SK-N-SH (cell line): ENCODE measurements at regions not wholly inside any gene's neighbourhood (a gene's known extent, or its start where the extent isn't known, plus 50 kb on each side); places are given as distances from the start of the nearest gene placed in this dataset.

ENCODE experiments used
- CTCF ChIA-PET: fragments of 300-600, 350-600 bp; formaldehyde crosslinking; extraction: SDS; loops from one replicate; lab custom pipeline; 2021; lab: Yijun Ruan, JAX
- POLR2A ChIA-PET: fragments of 350-600 bp; sonication (Branson Sonifier 250); formaldehyde crosslinking; extraction: SDS; loops from one replicate; lab custom pipeline; 2020; ENCODE audit warnings: antibody characterized with exemption, inconsistent platforms; lab: Yijun Ruan, JAX
- DNase-seq: peaks from one replicate; pipeline ENCODE4 v3.0.0; 2012
- H2AFZ ChIP-seq: fragments of 200-600 bp; sonication (generic); 2 replicates; pipeline ENCODE4 v1.8.1; 2016; ENCODE audit warnings: antibody characterized with exemption, mild to moderate bottlenecking, low read depth
- H3F3A ChIP-seq: fragments of 200-600 bp; sonication (generic); replicated peaks from 2 replicates; pipeline ENCODE3; 2016; ENCODE audit warnings: antibody characterized with exemption, mild to moderate bottlenecking; ENCODE audit not compliant: insufficient read depth
- H3K27ac ChIP-seq, 2 experiments: fragments of 200-500 bp in 1 of 2; fragments of 200-600 bp in 1 of 2; sonication (Bioruptor generic) in 1 of 2; sonication (generic), shearing (Covaris generic) in 1 of 2; 2 replicates each; pipeline versions ENCODE4 v1.5.1 to v1.6.1; 2014 to 2016; ENCODE audit warnings: low read depth in 2 of 2, inconsistent platforms in 1 of 2, low read length in 1 of 2, mild to moderate bottlenecking in 1 of 2, mixed read lengths in 1 of 2
- H3K27me3 ChIP-seq: fragments of 200-600 bp; sonication (generic), shearing (Covaris generic); 2 replicates; pipeline ENCODE4 v1.6.1; 2016; ENCODE audit warnings: mixed run types; ENCODE audit not compliant: insufficient read depth
- H3K36me3 ChIP-seq, 2 experiments: fragments of 200-500 bp in 1 of 2; fragments of 200-600 bp in 1 of 2; sonication (Bioruptor generic) in 1 of 2; sonication (generic) in 1 of 2; replicated peaks in 1 of 2; 2 replicates each; pipeline versions ENCODE3 to v1.5.1; 2014 to 2016; ENCODE audit warnings: low read length in 1 of 2, mild to moderate bottlenecking in 1 of 2; ENCODE audit not compliant: insufficient read depth in 2 of 2, control insufficient read depth in 1 of 2
- H3K4me1 ChIP-seq, 2 experiments: fragments of 200-500 bp in 1 of 2; fragments of 200-600 bp in 1 of 2; sonication (Bioruptor generic) in 1 of 2; sonication (generic), shearing (Covaris generic) in 1 of 2; 2 replicates each; pipeline versions ENCODE4 v1.5.1 to v1.6.1; 2014 to 2016; ENCODE audit warnings: low read depth in 1 of 2, low read length in 1 of 2, mixed run types in 1 of 2; ENCODE audit not compliant: insufficient read depth in 2 of 2, control insufficient read depth in 1 of 2
- H3K4me2 ChIP-seq: fragments of 200-600 bp; sonication (generic), shearing (Covaris generic); 2 replicates; pipeline ENCODE4 v1.6.1; 2017; ENCODE audit warnings: mixed run types
- H3K4me3 ChIP-seq, 2 experiments: fragments of 200-500 bp in 1 of 2; fragments of 200-600 bp in 1 of 2; sonication (Bioruptor generic) in 1 of 2; sonication (generic), shearing (Covaris generic) in 1 of 2; 2 replicates each; pipeline versions ENCODE4 v1.5.1 to v1.8.1; 2014 to 2016; ENCODE audit warnings: low read depth in 2 of 2, inconsistent platforms in 1 of 2, low read length in 1 of 2, mild to moderate bottlenecking in 1 of 2, mixed read lengths in 1 of 2, moderate library complexity in 1 of 2
- H3K79me2 ChIP-seq: fragments of 200-600 bp; sonication (generic); 2 replicates; pipeline ENCODE4 v1.8.1; 2017; ENCODE audit warnings: mild to moderate bottlenecking; ENCODE audit not compliant: insufficient read depth
- H3K9ac ChIP-seq: fragments of 200-600 bp; sonication (generic); 2 replicates; pipeline ENCODE4 v1.6.1; 2017; ENCODE audit warnings: mixed run types
- H3K9me2 ChIP-seq: fragments of 200-600 bp; sonication (generic); 2 replicates; pipeline ENCODE4 v1.6.1; 2017; ENCODE audit warnings: mixed run types
- H3K9me3 ChIP-seq: fragments of 200-600 bp; sonication (generic); 2 replicates; pipeline ENCODE4 v1.6.1; 2017; ENCODE audit warnings: mixed run types, mild to moderate bottlenecking, moderate library complexity
- H4K20me1 ChIP-seq: fragments of 200-600 bp; sonication (generic); 2 replicates; pipeline ENCODE4 v1.6.1; 2017; ENCODE audit warnings: mild to moderate bottlenecking, mixed run types; ENCODE audit not compliant: insufficient read depth
- CHD2 ChIP-seq: fragments of 150-350 bp; IDR thresholded peaks from 2 replicates; pipeline ENCODE4 v1.6.1; 2018; ENCODE audit warnings: low read length; ENCODE audit not compliant: partially characterized antibody
- EP300 ChIP-seq, 2 experiments: IDR thresholded peaks; 2 replicates each; pipeline versions ENCODE4 v1.4.0 to v1.6.1; 2012; ENCODE audit warnings: borderline replicate concordance in 1 of 2, low read depth in 1 of 2, low read length in 1 of 2
- FOXJ3 ChIP-seq: sonication (generic); formaldehyde crosslinking; IDR thresholded peaks from 2 replicates; pipeline ENCODE4 v1.5.1; 2020; ENCODE audit warnings: mild to moderate bottlenecking, missing genetic modification reagents
- GABPA ChIP-seq: IDR thresholded peaks from 2 replicates; pipeline ENCODE4 v1.4.0; 2012; ENCODE audit warnings: low read depth, mild to moderate bottlenecking
- GATA2 ChIP-seq: sonication (generic); formaldehyde crosslinking; IDR thresholded peaks from 2 replicates; pipeline ENCODE4 v1.5.0; 2020; ENCODE audit warnings: mild to moderate bottlenecking, missing genetic modification reagents
- POLR2AphosphoS5 ChIP-seq: IDR thresholded peaks from 2 replicates; pipeline ENCODE4 v1.6.1; 2012; ENCODE audit warnings: low read depth, low read length
- RAD21 ChIP-seq: IDR thresholded peaks from 2 replicates; pipeline ENCODE4 v1.6.1; 2012; ENCODE audit warnings: mild to moderate bottlenecking, low read length
- RCOR1 ChIP-seq: fragments of 150-350 bp; IDR thresholded peaks from 2 replicates; pipeline ENCODE4 v1.6.1; 2017; ENCODE audit warnings: antibody characterized with exemption, low read length
- RFX5 ChIP-seq: IDR thresholded peaks from 2 replicates; pipeline ENCODE4 v1.6.1; 2012; ENCODE audit warnings: mild to moderate bottlenecking, improper control_type of control experiment, low read length
- SMC3 ChIP-seq: IDR thresholded peaks from 2 replicates; pipeline ENCODE4 v1.6.1; 2012; ENCODE audit warnings: low read depth, low read length, improper control_type of control experiment
- YY1 ChIP-seq: IDR thresholded peaks from 2 replicates; pipeline ENCODE4 v1.4.0; 2012; ENCODE audit warnings: low read depth, mild to moderate bottlenecking
- WGBS: methylation state at CpG from one replicate; pipeline ENCODE4 v1.1.6; 2017; ENCODE audit warnings: low lambda C conversion rate; 5-methylcytosine and 5-hydroxymethylcytosine counted together
- TF ChIP-seq, protein P1 (sequence below): fragments of 150-350 bp; IDR thresholded peaks from 2 replicates; pipeline ENCODE4 v1.6.1; 2016; ENCODE audit warnings: mild to moderate bottlenecking, low read depth, low read length
- TF ChIP-seq, protein P2 (sequence below): IDR thresholded peaks from 2 replicates; pipeline ENCODE4; 2012

DNA sequence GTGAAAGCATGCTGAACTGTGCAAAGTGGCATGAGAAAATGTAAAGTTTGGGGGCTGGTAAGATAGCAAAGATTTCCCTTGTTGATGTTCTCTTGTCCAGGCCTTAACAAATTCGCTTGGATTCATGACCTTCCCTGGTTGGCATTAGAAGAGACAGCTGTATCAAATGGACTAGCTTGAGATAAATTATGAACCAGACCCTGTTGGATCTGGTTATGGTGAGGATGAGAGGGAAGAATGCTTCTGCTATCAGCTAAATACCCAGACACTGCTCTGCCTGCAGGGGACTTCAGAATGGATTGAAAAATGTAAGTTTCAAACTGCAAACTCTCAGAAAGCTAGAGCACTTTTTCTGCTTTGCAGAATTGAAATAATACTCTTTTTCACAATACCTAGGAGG is 135.2 kb downstream of the EFNB2 start (continued):
- TF ChIP-seq RFX5 = no peak
- TF ChIP-seq FOXJ3 = no peak
- TF ChIP-seq YY1 = no peak
- peak; percentile 92 for TF ChIP-seq RCOR1
- TF ChIP-seq, protein P1, sequence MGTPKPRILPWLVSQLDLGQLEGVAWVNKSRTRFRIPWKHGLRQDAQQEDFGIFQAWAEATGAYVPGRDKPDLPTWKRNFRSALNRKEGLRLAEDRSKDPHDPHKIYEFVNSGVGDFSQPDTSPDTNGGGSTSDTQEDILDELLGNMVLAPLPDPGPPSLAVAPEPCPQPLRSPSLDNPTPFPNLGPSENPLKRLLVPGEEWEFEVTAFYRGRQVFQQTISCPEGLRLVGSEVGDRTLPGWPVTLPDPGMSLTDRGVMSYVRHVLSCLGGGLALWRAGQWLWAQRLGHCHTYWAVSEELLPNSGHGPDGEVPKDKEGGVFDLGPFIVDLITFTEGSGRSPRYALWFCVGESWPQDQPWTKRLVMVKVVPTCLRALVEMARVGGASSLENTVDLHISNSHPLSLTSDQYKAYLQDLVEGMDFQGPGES = no peak
- TF ChIP-seq, protein P2, sequence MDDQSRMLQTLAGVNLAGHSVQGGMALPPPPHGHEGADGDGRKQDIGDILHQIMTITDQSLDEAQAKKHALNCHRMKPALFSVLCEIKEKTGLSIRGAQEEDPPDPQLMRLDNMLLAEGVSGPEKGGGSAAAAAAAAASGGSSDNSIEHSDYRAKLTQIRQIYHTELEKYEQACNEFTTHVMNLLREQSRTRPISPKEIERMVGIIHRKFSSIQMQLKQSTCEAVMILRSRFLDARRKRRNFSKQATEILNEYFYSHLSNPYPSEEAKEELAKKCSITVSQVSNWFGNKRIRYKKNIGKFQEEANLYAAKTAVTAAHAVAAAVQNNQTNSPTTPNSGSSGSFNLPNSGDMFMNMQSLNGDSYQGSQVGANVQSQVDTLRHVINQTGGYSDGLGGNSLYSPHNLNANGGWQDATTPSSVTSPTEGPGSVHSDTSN = no peak

DNA sequence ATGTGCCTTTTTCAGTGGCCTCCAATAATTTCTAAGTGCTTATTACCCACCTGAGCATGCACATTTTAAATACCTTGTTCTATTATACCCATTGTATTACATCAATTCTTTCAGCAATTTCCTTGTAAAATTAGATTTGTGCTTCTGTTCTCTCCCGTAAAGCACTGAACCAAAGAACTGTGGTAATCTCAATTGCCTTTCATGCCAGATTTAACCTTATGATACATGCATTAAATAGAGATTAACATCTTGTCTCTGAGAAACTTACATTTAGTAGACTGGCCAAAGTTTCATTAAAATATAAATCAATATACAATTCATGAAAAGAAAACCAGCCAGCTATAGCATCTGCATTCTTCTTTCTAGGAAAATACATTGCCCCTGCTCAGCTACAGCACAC is 137.2 kb downstream of the EFNB2 start:
- ChIA-PET CTCF (no interaction called here), POLR2A (no interaction called here)
- Histone ChIP-seq H3K9ac (no peak overlapping the region), H3K4me1 (peaks cover 0 to 6% of the 10 kb centered on the region in 2 experiments; a peak in 2 of 4 replicates), H3K4me2 (no peak overlapping the region), H3K27ac (no peak overlapping the region; a peak in 1 of 4 replicates), H3K4me3 (no peak overlapping the region), H3F3A (no peaks in the 10 kb centered on the region), H3K36me3 (no peaks in the 10 kb centered on the region), H3K9me3 (no peaks in the 10 kb centered on the region), H3K27me3 (no peaks in the 10 kb centered on the region), H3K79me2 (no peaks in the 10 kb centered on the region), H2AFZ (no peak overlapping the region; the same call in 1 of the 2 replicates), H3K9me2 (no peaks in the 10 kb centered on the region), H4K20me1 (no peaks in the 10 kb centered on the region)
- 63% methylated on average over 1 of the region's 1 CpG for WGBS
- no peak for DNase-seq
- TF ChIP-seq RAD21 (peak; percentile 1; the same call in 1 of the 2 replicates), EP300 (IDR thresholded peaks at IDR 0.05; ENCODE audit: borderline replicate concordance in 1 of 2, low read depth in 1 of 2, low read length in 1 of 2) (peak in 1 of 2 experiments; percentile 74; a peak in 2 of 4 replicates), CHD2 (peak; percentile 10), SMC3 (no peak), GATA2 (CRISPR knock-in tag) (peak; percentile 80), RCOR1 (peak; percentile 60; the same call in 1 of the 2 replicates), POLR2AphosphoS5 (no peak), GABPA (no peak)
- TF ChIP-seq, protein P2 = no peak
- TF ChIP-seq, protein P1 = no peak
